IMR-90 (cell line): ENCODE measurements at regions not wholly inside any gene's neighbourhood (a gene's known extent, or its start where the extent isn't known, plus 50 kb on each side); places are given as distances from the start of the nearest gene placed in this dataset.
A peak's percentile ranks its signal among the peaks of the same experiment; 100 is the strongest.

ENCODE experiments used
- ATAC-seq: fragments of 200-7000 bp; cut with Tn5 transposase; 2 replicates; pipeline ENCODE4 v1.9.1; 2020; ENCODE audit warnings: low read depth, mild to moderate bottlenecking, moderate library complexity
- BruUV-seq: library from RNA; stranded (reverse); fragments of 400-500 nt; replicated peaks from 2 replicates; lab custom pipeline; 2021; lab: Mats Ljungman, UMichigan
- CTCF ChIA-PET: fragments of 300-600 bp; formaldehyde crosslinking; extraction: SDS; loops from one replicate; lab custom pipeline; 2021; ENCODE audit warnings: antibody characterized with exemption; lab: Yijun Ruan, JAX
- POLR2A ChIA-PET: fragments of 300-600 bp; sonication (Branson Sonifier 250); formaldehyde crosslinking; loops from one replicate; lab custom pipeline; 2022; ENCODE audit warnings: antibody characterized with exemption; ENCODE audit not compliant: unreplicated experiment; lab: Charles Lee
- DNase-seq: peaks from one replicate; pipeline ENCODE4 v3.0.0; 2013
- H2AFZ ChIP-seq: replicated peaks from 2 replicates; pipeline ENCODE3; 2013; ENCODE audit warnings: low read length, mild to moderate bottlenecking; ENCODE audit not compliant: poor library complexity
- H2AK5ac ChIP-seq: 2 replicates; pipeline ENCODE4 v1.6.1; 2013; ENCODE audit warnings: low read depth, low read length, inconsistent platforms
- H2AK9ac ChIP-seq: replicated peaks from 2 replicates; pipeline ENCODE3; 2013; ENCODE audit warnings: mild to moderate bottlenecking, low read depth, low read length, moderate library complexity; ENCODE audit not compliant: poor library complexity
- H2BK120ac ChIP-seq: 2 replicates; pipeline ENCODE4 v1.6.1; 2013; ENCODE audit warnings: low read depth, low read length, inconsistent platforms
- H2BK15ac ChIP-seq: 3 replicates; pipeline ENCODE4 v1.6.1; 2013; ENCODE audit warnings: low read depth, low read length, inconsistent platforms
- H2BK20ac ChIP-seq: 2 replicates; pipeline ENCODE4 v1.6.1; 2013; ENCODE audit warnings: low read depth, mild to moderate bottlenecking, inconsistent platforms, low read length, moderate library complexity
- H2BK5ac ChIP-seq: 2 replicates; pipeline ENCODE4 v1.6.1; 2013; ENCODE audit warnings: mild to moderate bottlenecking, low read depth, low read length, inconsistent platforms; ENCODE audit not compliant: poor library complexity, severe bottlenecking
- H3K14ac ChIP-seq: replicated peaks from 2 replicates; pipeline ENCODE4 v1.6.1; 2013; ENCODE audit warnings: low read depth, low read length, inconsistent platforms
- H3K18ac ChIP-seq: 2 replicates; pipeline ENCODE4 v1.6.1; 2013; ENCODE audit warnings: low read depth, low read length, control low read depth
- H3K23ac ChIP-seq: 2 replicates; pipeline ENCODE4 v1.6.1; 2013; ENCODE audit warnings: low read depth, low read length, inconsistent platforms
- H3K27ac ChIP-seq: 2 replicates; pipeline ENCODE4 v1.5.1; 2013; ENCODE audit warnings: mild to moderate bottlenecking, control low read depth, low read length; ENCODE audit not compliant: insufficient read depth
- H3K27me3 ChIP-seq: 2 replicates; pipeline ENCODE4 v1.6.1; 2013; ENCODE audit warnings: low read length; ENCODE audit not compliant: control insufficient read depth, insufficient read depth
- H3K36me3 ChIP-seq: 2 replicates; pipeline ENCODE4 v1.6.1; 2013; ENCODE audit warnings: low read length, mixed read lengths; ENCODE audit not compliant: control insufficient read depth, insufficient read depth
- H3K4ac ChIP-seq: 2 replicates; pipeline ENCODE4 v1.6.1; 2013; ENCODE audit warnings: low read depth, low read length, inconsistent platforms
- H3K4me1 ChIP-seq: 2 replicates; pipeline ENCODE4 v1.6.1; 2013; ENCODE audit warnings: low read length, mixed read lengths; ENCODE audit not compliant: control insufficient read depth, insufficient read depth
- H3K4me2 ChIP-seq: 2 replicates; pipeline ENCODE4 v1.6.1; 2013; ENCODE audit warnings: low read depth, mild to moderate bottlenecking, control low read depth, low read length, moderate library complexity
- H3K4me3 ChIP-seq: 2 replicates; pipeline ENCODE4 v1.5.1; 2013; ENCODE audit warnings: low read depth, mild to moderate bottlenecking, control low read depth, low read length, moderate library complexity; ENCODE audit not compliant: insufficient read depth
- H3K56ac ChIP-seq: 2 replicates; pipeline ENCODE4 v1.6.1; 2013; ENCODE audit warnings: low read length, inconsistent platforms; ENCODE audit not compliant: insufficient read depth; ENCODE audit errors: extremely low read depth
- H3K79me1 ChIP-seq, 2 experiments: 2 replicates each; pipeline ENCODE4 v1.6.1; 2013; ENCODE audit warnings: low read length in 2 of 2, inconsistent platforms in 1 of 2, low read depth in 1 of 2
- H3K9ac ChIP-seq: 2 replicates; pipeline ENCODE4 v1.6.1; 2013; ENCODE audit warnings: low read depth, low read length, control low read depth
- H3K9me1 ChIP-seq: 2 replicates; pipeline ENCODE4 v1.6.1; 2013; ENCODE audit warnings: low read length, inconsistent platforms; ENCODE audit not compliant: insufficient read depth
- H3K9me3 ChIP-seq: 2 replicates; pipeline ENCODE4 v1.6.1; 2013; ENCODE audit warnings: low read length; ENCODE audit not compliant: control insufficient read depth, insufficient read depth
- H4K20me1 ChIP-seq: 2 replicates; pipeline ENCODE4 v1.6.1; 2013; ENCODE audit warnings: low read length, inconsistent platforms; ENCODE audit not compliant: insufficient read depth
- H4K5ac ChIP-seq: 2 replicates; pipeline ENCODE4 v1.6.1; 2013; ENCODE audit warnings: mild to moderate bottlenecking, low read depth, low read length, control low read depth
- H4K8ac ChIP-seq, 2 experiments: 2 replicates each; pipeline ENCODE4 v1.6.1; 2013; ENCODE audit warnings: low read depth in 2 of 2, low read length in 2 of 2, control low read depth in 1 of 2, inconsistent platforms in 1 of 2
- H4K91ac ChIP-seq: 2 replicates; pipeline ENCODE4 v1.6.1; 2013; ENCODE audit warnings: low read depth, low read length, inconsistent platforms; ENCODE audit not compliant: insufficient read depth
- BHLHE40 ChIP-seq: fragments of 150-350 bp; IDR thresholded peaks from 2 replicates; pipeline ENCODE4 v1.6.1; 2016; ENCODE audit warnings: mild to moderate bottlenecking, low read depth, low read length
- CEBPB ChIP-seq: IDR thresholded peaks from 2 replicates; pipeline ENCODE4 v1.6.1; 2012; ENCODE audit warnings: low read depth, low read length, improper control_type of control experiment
- CHD1 ChIP-seq: IDR thresholded peaks from 2 replicates; pipeline ENCODE4 v1.6.1; 2012; ENCODE audit warnings: low read depth, low read length, improper control_type of control experiment
- ELK1 ChIP-seq: fragments of 150-350 bp; IDR thresholded peaks from 2 replicates; pipeline ENCODE4 v1.6.1; 2016; ENCODE audit warnings: low read depth, mild to moderate bottlenecking, low read length, moderate library complexity, borderline replicate concordance
- MAFK ChIP-seq: IDR thresholded peaks from 2 replicates; pipeline ENCODE4 v1.6.1; 2012; ENCODE audit warnings: low read depth, low read length, improper control_type of control experiment
- MAZ ChIP-seq: IDR thresholded peaks from 2 replicates; pipeline ENCODE4 v1.6.1; 2012; ENCODE audit warnings: low read depth, mild to moderate bottlenecking, low read length, improper control_type of control experiment, moderate library complexity, borderline replicate concordance
- MXI1 ChIP-seq: IDR thresholded peaks from 2 replicates; pipeline ENCODE4 v1.6.1; 2012; ENCODE audit warnings: low read depth, mild to moderate bottlenecking, low read length, moderate library complexity, borderline replicate concordance
- NFE2L2 ChIP-seq: fragments of 150-350 bp; IDR thresholded peaks from 2 replicates; pipeline ENCODE4 v1.6.1; 2016; ENCODE audit warnings: low read depth, mild to moderate bottlenecking, low read length
- POLR2A ChIP-seq: IDR thresholded peaks from 2 replicates; pipeline ENCODE4 v1.6.1; 2012; ENCODE audit warnings: mild to moderate bottlenecking, low read depth, low read length
- RAD21 ChIP-seq: IDR thresholded peaks from 2 replicates; pipeline ENCODE4 v1.6.1; 2012; ENCODE audit warnings: low read length, improper control_type of control experiment
- RCOR1 ChIP-seq: IDR thresholded peaks from 2 replicates; pipeline ENCODE4 v1.6.1; 2012; ENCODE audit warnings: mild to moderate bottlenecking, low read length, improper control_type of control experiment; ENCODE audit not compliant: insufficient replicate concordance
- RFX5 ChIP-seq: IDR thresholded peaks from 2 replicates; pipeline ENCODE4 v1.8.0; 2012; ENCODE audit warnings: low read depth, mild to moderate bottlenecking, low read length, moderate library complexity
- SMC3 ChIP-seq: fragments of 150-350 bp; IDR thresholded peaks from 2 replicates; pipeline ENCODE4 v1.6.1; 2016; ENCODE audit warnings: low read depth, mild to moderate bottlenecking, antibody characterized with exemption, low read length, moderate library complexity
- USF2 ChIP-seq: fragments of 150-350 bp; IDR thresholded peaks from 2 replicates; pipeline ENCODE4 v1.6.1; 2017; ENCODE audit warnings: mild to moderate bottlenecking, antibody characterized with exemption, low read length, low read depth
- WGBS, 2 experiments: methylation state at CpG; one replicate each; pipeline versions ENCODE4 v1.1.5 to v1.1.7; 2013; ENCODE audit warnings: missing lambda C conversion rate in 2 of 2; ENCODE audit not compliant: insufficient read length in 1 of 2; ENCODE audit errors: extremely low coverage in 2 of 2; 5-methylcytosine and 5-hydroxymethylcytosine counted together
- dilution Hi-C: fragments of 300-500 bp; cut with HindIII; formaldehyde crosslinking; loops from one replicate; pipeline ENCODE4 v1.14.3; 2018; ENCODE audit warnings: low sequenced_read_pairs; ENCODE audit not compliant: unreplicated experiment
- in situ Hi-C: fragments of 300-500 bp; cut with MboI; formaldehyde crosslinking; loops from 3 replicates; pipeline ENCODE4 v1.14.3; 2019; ENCODE audit warnings: low sequenced_read_pairs, inconsistent platforms, mixed read lengths
- intact Hi-C: fragments of 100-400 bp; cut with micrococcal nuclease; formaldehyde crosslinking; loops from 2 replicates; pipeline ENCODE4 v1.10.0; 2022

- Histone ChIP-seq H3K9me3 (no peaks in the 10 kb centered on the region), H3K27ac (peak overlapping the region; percentile 79), H3K56ac (0 out of 2 replicates have a peak overlapping the region, but pooled peaks have one; percentile 35), H2BK20ac (peak overlapping the region; percentile 95), H2BK120ac (peak overlapping the region; percentile 96), H4K5ac (peak overlapping the region; percentile 39), H3K18ac (peak overlapping the region; percentile 71), H2AK5ac (peak overlapping the region; percentile 98), H4K8ac (peak overlapping the region; percentile 22 to 87), H2BK5ac (peak overlapping the region; percentile 98), H2AFZ (peak overlapping the region; percentile 62), H3K14ac (peak overlapping the region; percentile 83), H3K4ac (peak overlapping the region; percentile 94), H3K79me1 (peaks cover 0 to 29% of the 10 kb centered on the region in 2 experiments; a peak in 2 of 4 replicates), H3K4me2 (no peak overlapping the region), H3K4me3 (no peak overlapping the region), H2BK15ac (peak overlapping the region; percentile 86; the same call in 2 of the 3 replicates), H3K9me1 (peaks cover 65% of the 10 kb centered on the region), H3K27me3 (no peaks in the 10 kb centered on the region), H2AK9ac (peak overlapping the region; percentile 84), H3K9ac (peak overlapping the region; percentile 1; the same call in 1 of the 2 replicates), H4K20me1 (no peaks in the 10 kb centered on the region; the same call in 1 of the 2 replicates), H3K23ac (peak overlapping the region; percentile 56; the same call in 1 of the 2 replicates), H3K36me3 (no peaks in the 10 kb centered on the region), H4K91ac (peak overlapping the region; percentile 91), H3K4me1 (peaks cover 64% of the 10 kb centered on the region)
- intact Hi-C loops: loop anchor here (5.0 kb wide), 1 partner anchor 44 kb away; no protein-coding TSS in a partner anchor
- ATAC-seq (peak; percentile 27), DNase-seq (peak; percentile 90)
- in situ Hi-C loops: no loop called here
- ChIA-PET CTCF (interaction anchor here (1.1 kb wide), 1 partner anchor 287 kb away, joined by 4 read pairs; the partner anchor contains the start of gene VEGFA), POLR2A (no interaction called here)
- dilution Hi-C loops: no loop called here
- no CpG with 5 or more reads among the region's 13 CpGs for WGBS, 2 experiments
- no TSS peak for BruUV-seq
- TF ChIP-seq NFE2L2 (no peak), SMC3 (no peak), POLR2A (no peak; the same call in 1 of the 2 replicates), MAZ (no peak), USF2 (no peak), RFX5 (no peak), RAD21 (no peak), RCOR1 (no peak), CHD1 (no peak), ELK1 (no peak), MAFK (no peak), CEBPB (no peak), BHLHE40 (no peak), MXI1 (no peak)
These were observed 70.6 kb downstream of the MRPL14 start for GRCh38 chr6:44056392-44057237.
